GM18511 (cell line): ENCODE measurements at regions not wholly inside any gene's neighbourhood (a gene's known extent, or its start where the extent isn't known, plus 50 kb on each side); places are given as distances from the start of the nearest gene placed in this dataset.

Experiments
- ATAC-seq: cut with Tn5 transposase; IDR thresholded peaks from one replicate; pipeline ENCODE4 v1.9.1; 2021; ENCODE audit warnings: mild to moderate bottlenecking, moderate library complexity; ENCODE audit not compliant: unreplicated experiment

- ATAC-seq = no peak
These were observed 187.3 kb upstream of the TSC22D2 start for GRCh38 chr3:150220799-150221198.

GRCh38 chr3:150220041-150220440 is 188.1 kb upstream of the TSC22D2 start:
- no peak for ATAC-seq

GRCh38 chr3:150218841-150219240 is 189.3 kb upstream of the TSC22D2 start:
- no peak for ATAC-seq

GRCh38 chr3:150218236-150218635 is 189.9 kb upstream of the TSC22D2 start:
- no peak for ATAC-seq

GRCh38 chr3:150217691-150218090 is 190.4 kb upstream of the TSC22D2 start:
- ATAC-seq = no peak

- no peak for ATAC-seq
These were observed 191.1 kb upstream of the TSC22D2 start for GRCh38 chr3:150216866-150217600.

GRCh38 chr3:150216041-150216811 is 191.9 kb upstream of the TSC22D2 start:
- no peak for ATAC-seq

- no peak for ATAC-seq
These were observed 192.5 kb upstream of the TSC22D2 start for GRCh38 chr3:150215616-150216015.

- no peak for ATAC-seq
These were observed 194.5 kb upstream of the TSC22D2 start for GRCh38 chr3:150213577-150213976.

GRCh38 chr3:150210461-150211110 is 197.5 kb upstream of the TSC22D2 start:
- ATAC-seq = no peak

- no peak for ATAC-seq
These were observed 204.8 kb upstream of the TSC22D2 start for GRCh38 chr3:150203273-150203672.

- no peak for ATAC-seq
These were observed 205.4 kb upstream of the TSC22D2 start for GRCh38 chr3:150202711-150203110.

- no peak for ATAC-seq
These were observed 213.1 kb upstream of the TSC22D2 start for GRCh38 chr3:150194957-150195356.

GRCh38 chr3:150194513-150194912 is 213.6 kb upstream of the TSC22D2 start:
- ATAC-seq = no peak

- peak; percentile 6 for ATAC-seq
These were observed 213.9 kb upstream of the PFN2 start for GRCh38 chr3:150184426-150185071.

- peak; percentile 92 for ATAC-seq
These were observed 213.2 kb upstream of the PFN2 start for GRCh38 chr3:150183678-150184425.

- ATAC-seq = no peak
These were observed 209.6 kb upstream of the PFN2 start for GRCh38 chr3:150180334-150180733.

GRCh38 chr3:150179330-150179729 is 208.6 kb upstream of the PFN2 start:
- no peak for ATAC-seq

GRCh38 chr3:150177673-150178381 is 207.1 kb upstream of the PFN2 start:
- ATAC-seq = no peak

GRCh38 chr3:150174179-150174578 is 203.5 kb upstream of the PFN2 start:
- ATAC-seq = no peak
